ENCODE measurements at regions not wholly inside any gene's neighbourhood (a gene's known extent, or its start where the extent isn't known, plus 50 kb on each side); places are given as distances from the start of the nearest gene placed in this dataset.
A peak's percentile ranks its signal among the peaks of the same experiment; 100 is the strongest.

GRCh38 chr16:73965591-73965990 is 331.0 kb upstream of the PSMD7 start:
- H3K4me2 ChIP-seq (ENCODE audit: insufficient read depth in 1 of 2, low read depth in 2 of 2, low read length in 2 of 2), result no peak overlapping the region
- no peaks in the 10 kb centered on the region for H3K79me1 ChIP-seq (ENCODE audit: low read depth, low read length)
- no peak for FAIRE-seq
- H4K91ac ChIP-seq (replicated peaks; ENCODE audit: insufficient read length, low read length), result no peak overlapping the region
- no peak overlapping the region for H3K14ac ChIP-seq (ENCODE audit: insufficient read length)
- ChIA-PET POLR2A (ENCODE audit: partially characterized antibody) (no interaction called here), CTCF (ENCODE audit: partially characterized antibody) (no interaction called here)
- no peak overlapping the region for H3K56ac ChIP-seq (replicated peaks; ENCODE audit: insufficient read length, low read depth, low read length)
- H2AK5ac ChIP-seq (ENCODE audit: low read depth, low read length), result no peak overlapping the region
- no peaks in the 10 kb centered on the region for H3K23me2 ChIP-seq (ENCODE audit: low read depth, low read length)
- H2BK120ac ChIP-seq (replicated peaks; ENCODE audit: low read depth, low read length), result no peak overlapping the region
- no peak overlapping the region for H2BK20ac ChIP-seq (ENCODE audit: low read length)
- peaks cover 0 to 4% (median 0%) of the 10 kb centered on the region in 4 experiments; a peak in 1 of 7 replicates for H3K4me1 ChIP-seq (replicated peaks in 1 of 4; ENCODE audit: control insufficient read depth in 3 of 4, insufficient read depth in 4 of 4, low read length in 3 of 4)
- no peak overlapping the region for H3K27ac ChIP-seq (ENCODE audit: low read depth, low read length)
- H4K20me1 ChIP-seq (replicated peaks in 1 of 2; ENCODE audit: control insufficient read depth in 1 of 2, insufficient read depth in 2 of 2, low read length in 2 of 2), result no peaks in the 10 kb centered on the region
- H3K23ac ChIP-seq (ENCODE audit: insufficient read length), result no peak overlapping the region
- H3K9ac ChIP-seq (replicated peaks in 1 of 4; ENCODE audit: extremely low read depth in 1 of 4, low read depth in 3 of 4, low read length in 3 of 4), result no peak overlapping the region
- no peak overlapping the region for H3K4me3 ChIP-seq (ENCODE audit: extremely low read depth in 1 of 4, insufficient read depth in 2 of 4, low read depth in 3 of 4, low read length in 4 of 4)
- H4K8ac ChIP-seq (ENCODE audit: extremely low read depth, insufficient read depth, low read length), result no peak overlapping the region
- TF ChIP-seq NRF1 (IDR thresholded peaks at IDR 0.05; ENCODE audit: low read depth, low read length), result no peak
- 93% methylated on average over 3 of the region's 3 CpGs; no CpG with 5 or more reads in 1 of the 2 experiments for WGBS, 2 experiments (ENCODE audit: extremely low coverage in 1 of 2, insufficient coverage in 1 of 2, insufficient read length in 1 of 2, insufficient replicate concordance in 2 of 2, low coverage in 1 of 2, low lambda C conversion rate in 2 of 2, missing lambda C conversion rate in 1 of 2)
- no peaks in the 10 kb centered on the region for H3K9me3 ChIP-seq (ENCODE audit: insufficient read depth in 2 of 2, low read depth in 1 of 2, low read length in 1 of 2)
- H4K5ac ChIP-seq (ENCODE audit: insufficient read length, low read depth, low read length), result no peak overlapping the region
- H2BK12ac ChIP-seq (ENCODE audit: low read depth, low read length), result no peak overlapping the region
- H2BK15ac ChIP-seq (ENCODE audit: low read length), result no peak overlapping the region
- no peak overlapping the region for H3K4ac ChIP-seq (replicated peaks; ENCODE audit: insufficient read length, low read depth, low read length)
- no peaks in the 10 kb centered on the region for H3K36me3 ChIP-seq (ENCODE audit: control insufficient read depth in 2 of 4, insufficient read depth in 4 of 4, low read length in 3 of 4)
- no peak for DNase-seq (ENCODE audit: low read depth in 1 of 2, low spot score in 2 of 2)
- H3K79me2 ChIP-seq (ENCODE audit: control insufficient read depth in 1 of 2, insufficient read depth in 2 of 2, low read length in 2 of 2), result no peaks in the 10 kb centered on the region
- H3K27me3 ChIP-seq (replicated peaks in 1 of 4; ENCODE audit: control insufficient read depth in 3 of 4, extremely low read depth in 1 of 4, insufficient read depth in 3 of 4, low read length in 3 of 4), result no peaks in the 10 kb centered on the region
- H2BK5ac ChIP-seq (ENCODE audit: low read depth, low read length), result no peak overlapping the region
- H2AFZ ChIP-seq (ENCODE audit: low read length), result peak overlapping the region; percentile 72; the same call in 1 of the 2 replicates
- no peak overlapping the region for H3K18ac ChIP-seq (ENCODE audit: extremely low read depth, low read length)

Data from H1 (cell line).